Memory B cell (primary cell): ENCODE measurements at regions not wholly inside any gene's neighbourhood (a gene's known extent, or its start where the extent isn't known, plus 50 kb on each side); places are given as distances from the start of the nearest gene placed in this dataset.
A peak's percentile ranks its signal among the peaks of the same experiment; 100 is the strongest.

ENCODE experiments used
- ATAC-seq: fragments of 150-1000 bp; cut with Tn5 transposase; 2 replicates; pipeline ENCODE4 v1.10.0; 2021; ENCODE audit warnings: low read depth, mild to moderate bottlenecking, moderate library complexity
- DNase-seq, 2 donors: peaks; one replicate each; pipeline ENCODE4 v3.0.0; 2022; ENCODE audit warnings: low spot score in 2 of 2
- H3K27ac Mint-ChIP-seq: one replicate; pipeline ENCODE4 v1.8.0; 2022; ENCODE audit warnings: mild to moderate bottlenecking, moderate library complexity, mixed read lengths
- H3K27me3 Mint-ChIP-seq: one replicate; pipeline ENCODE4 v1.8.0; 2022; ENCODE audit warnings: mixed read lengths
- H3K36me3 Mint-ChIP-seq: one replicate; pipeline ENCODE4 v1.8.0; 2022; ENCODE audit warnings: mild to moderate bottlenecking, mixed read lengths
- H3K4me1 Mint-ChIP-seq: one replicate; pipeline ENCODE4 v1.8.0; 2022; ENCODE audit warnings: mixed read lengths
- H3K4me3 Mint-ChIP-seq: one replicate; pipeline ENCODE4 v1.8.0; 2022; ENCODE audit warnings: mild to moderate bottlenecking, moderate library complexity, mixed read lengths
- H3K9me3 Mint-ChIP-seq: one replicate; pipeline ENCODE4 v1.8.0; 2022; ENCODE audit warnings: mixed read lengths

DNA sequence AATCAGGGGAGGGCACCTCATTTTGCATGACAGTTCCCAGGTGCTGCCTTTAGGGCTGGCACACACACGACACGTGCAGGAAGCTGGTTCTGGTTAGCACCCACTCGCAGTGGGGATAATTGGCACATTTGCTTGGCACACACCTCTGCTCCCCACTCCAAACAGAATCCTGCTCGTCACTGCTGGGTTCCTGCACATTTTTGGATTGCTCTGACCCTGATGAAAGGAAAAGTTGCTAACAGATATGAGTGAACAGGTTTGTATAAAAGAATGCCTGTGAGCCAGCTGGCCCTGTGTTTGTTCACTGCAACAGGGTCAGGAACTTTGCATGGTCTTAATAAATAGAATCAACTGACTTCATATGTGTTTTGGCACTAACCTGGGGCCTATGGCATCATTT is 1500.4 kb downstream of the EFNB2 start:
- no peak for ATAC-seq
- Mint-ChIP-seq H3K4me3 (no peak overlapping the region), H3K4me1 (no peaks in the 10 kb centered on the region), H3K27ac (no peak overlapping the region), H3K9me3 (no peaks in the 10 kb centered on the region), H3K36me3 (no peaks in the 10 kb centered on the region), H3K27me3 (peaks cover 1% of the 10 kb centered on the region)
- DNase-seq = no peak

DNA sequence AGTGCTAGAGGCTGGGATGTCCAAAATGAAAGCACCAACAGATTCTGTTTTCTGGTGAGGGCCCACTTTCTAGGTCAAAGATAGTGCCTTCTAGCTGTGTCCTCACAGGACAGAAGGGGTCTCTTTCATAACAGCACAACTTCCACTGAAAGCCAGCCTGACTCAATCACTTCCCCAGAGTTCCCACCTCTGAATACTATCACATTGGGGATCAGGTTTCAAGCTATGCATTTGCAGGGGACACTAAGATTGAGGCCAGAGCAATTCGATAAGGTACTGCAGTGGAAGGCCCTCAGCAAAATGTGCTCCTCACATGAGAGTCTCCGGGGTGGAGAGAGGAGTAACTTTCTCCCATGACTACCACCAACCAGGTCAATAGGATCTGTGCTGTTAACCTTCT is 1501.5 kb downstream of the EFNB2 start:
- peaks cover under 1% of the 10 kb centered on the region for H3K27me3 Mint-ChIP-seq
- H3K4me3 Mint-ChIP-seq = no peak overlapping the region
- ATAC-seq = no peak
- no peak for DNase-seq
- H3K4me1 Mint-ChIP-seq = no peaks in the 10 kb centered on the region
- no peaks in the 10 kb centered on the region for H3K36me3 Mint-ChIP-seq
- H3K27ac Mint-ChIP-seq = no peak overlapping the region
- H3K9me3 Mint-ChIP-seq = no peaks in the 10 kb centered on the region

DNA sequence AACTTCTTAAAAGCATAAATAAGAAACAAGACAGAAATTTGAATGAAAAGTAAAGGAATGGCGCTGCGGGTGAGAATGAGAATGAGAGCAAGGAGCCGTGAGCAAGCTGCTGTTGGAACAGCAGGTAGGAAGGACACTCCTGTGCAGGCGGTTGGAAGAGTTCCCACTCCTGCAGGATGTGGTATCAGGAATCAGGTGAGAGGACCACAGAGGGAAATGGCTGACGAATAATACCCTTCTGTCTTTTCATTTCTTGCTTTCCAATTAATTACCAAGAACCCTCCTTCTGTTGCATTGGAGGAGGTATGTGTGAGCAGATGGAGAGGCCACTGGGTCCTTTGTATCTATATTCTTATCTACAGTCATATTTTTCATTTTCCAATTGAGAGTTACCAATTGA is 1504.2 kb downstream of the EFNB2 start:
- Mint-ChIP-seq H3K4me1 (no peaks in the 10 kb centered on the region), H3K27ac (no peak overlapping the region), H3K4me3 (no peak overlapping the region), H3K27me3 (no peaks in the 10 kb centered on the region), H3K9me3 (no peaks in the 10 kb centered on the region), H3K36me3 (no peaks in the 10 kb centered on the region)
- no peak for ATAC-seq
- DNase-seq = no peak

DNA sequence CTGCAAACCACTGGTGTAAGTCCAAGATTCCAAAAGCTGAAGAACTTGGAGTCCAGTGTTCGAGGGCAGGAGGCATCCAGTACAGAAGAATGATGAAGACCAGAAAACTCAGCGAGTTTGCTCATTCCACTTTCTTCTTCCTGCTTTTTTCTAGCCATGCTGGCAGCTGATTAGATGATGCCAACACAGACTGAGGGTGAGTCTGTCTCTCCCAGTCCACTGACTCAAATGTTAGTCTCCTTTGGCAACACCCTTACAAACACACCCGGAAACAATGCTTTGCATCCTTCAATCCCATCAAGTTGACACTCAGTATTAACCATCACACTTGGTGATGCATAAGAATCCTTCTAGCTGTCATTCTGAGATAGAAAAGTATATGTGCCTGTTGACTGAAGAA is 1504.6 kb downstream of the EFNB2 start:
- no peak overlapping the region for H3K4me3 Mint-ChIP-seq
- DNase-seq (no peak), ATAC-seq (no peak)

DNA sequence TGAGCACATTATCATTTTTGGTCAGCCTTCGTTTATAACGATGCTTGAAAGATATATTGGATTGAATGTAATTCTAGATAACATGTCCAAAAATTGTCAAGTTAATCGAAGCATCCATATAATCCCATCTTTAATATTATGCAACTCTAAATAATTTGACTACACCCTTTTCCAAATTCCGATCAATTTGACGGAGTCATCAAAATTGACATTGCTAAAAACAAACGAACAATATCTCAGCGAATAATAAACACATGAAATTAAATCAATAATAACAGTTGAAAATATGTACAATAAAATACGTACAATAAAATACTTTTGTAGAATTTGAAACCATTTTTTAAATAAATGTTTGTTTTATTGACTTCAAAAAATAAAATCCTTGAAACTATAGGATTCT is 1516.4 kb downstream of the EFNB2 start:
- H3K4me3 Mint-ChIP-seq = no peak overlapping the region
- no peak overlapping the region for H3K27ac Mint-ChIP-seq
- H3K4me1 Mint-ChIP-seq = no peaks in the 10 kb centered on the region
- DNase-seq (no peak), ATAC-seq (no peak)
- H3K36me3 Mint-ChIP-seq = no peaks in the 10 kb centered on the region
- H3K27me3 Mint-ChIP-seq = no peaks in the 10 kb centered on the region
- peaks cover 3% of the 10 kb centered on the region for H3K9me3 Mint-ChIP-seq

More for the DNA sequence above, 1504.6 kb downstream of the EFNB2 start:
- Mint-ChIP-seq H3K4me1 (no peaks in the 10 kb centered on the region), H3K36me3 (no peaks in the 10 kb centered on the region), H3K9me3 (no peaks in the 10 kb centered on the region), H3K27me3 (no peaks in the 10 kb centered on the region), H3K27ac (no peak overlapping the region)

DNA sequence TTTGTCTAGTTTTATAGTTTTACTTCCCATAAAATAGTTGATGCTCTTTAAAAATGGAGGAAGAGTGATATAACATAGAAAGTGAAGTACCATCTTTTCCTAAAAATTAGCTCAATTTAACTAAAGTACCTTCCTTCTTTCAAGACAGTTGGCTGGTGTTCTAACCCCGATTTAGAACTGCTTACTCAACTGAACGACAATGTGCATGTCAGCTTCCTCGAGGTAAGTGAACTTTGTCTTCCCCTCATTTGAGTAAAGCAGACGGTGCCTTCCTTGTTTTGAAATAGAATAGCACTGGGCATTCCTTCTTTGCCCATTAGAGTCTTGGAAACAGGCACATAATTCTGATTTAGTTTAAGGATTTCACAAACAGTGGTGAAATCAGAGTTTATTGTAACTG is 1519.2 kb downstream of the EFNB2 start:
- Mint-ChIP-seq H3K27ac (no peak overlapping the region), H3K27me3 (no peaks in the 10 kb centered on the region), H3K4me3 (no peak overlapping the region), H3K36me3 (no peaks in the 10 kb centered on the region), H3K9me3 (no peaks in the 10 kb centered on the region), H3K4me1 (no peaks in the 10 kb centered on the region)
- no peak for ATAC-seq
- no peak for DNase-seq

DNA sequence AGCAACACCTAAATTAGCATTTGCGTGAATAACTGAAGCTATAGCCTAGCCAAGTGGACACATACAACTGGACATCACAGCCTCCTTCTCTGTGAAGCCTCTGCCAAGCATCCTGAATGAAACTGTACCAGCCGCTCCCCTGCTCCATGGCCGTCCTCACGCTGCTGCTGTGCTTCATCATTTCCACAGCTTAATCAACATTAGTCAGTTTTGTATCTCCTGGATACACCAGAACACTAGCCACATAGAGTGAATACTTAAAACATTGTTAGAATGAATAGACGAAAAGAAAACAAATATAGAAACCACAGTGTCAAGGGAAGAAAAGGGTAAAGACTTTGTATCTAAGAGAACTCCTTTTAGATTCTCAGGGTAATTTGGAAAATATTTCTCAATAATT is 1526.9 kb downstream of the EFNB2 start:
- no peak for ATAC-seq
- H3K4me3 Mint-ChIP-seq = no peak overlapping the region
- H3K27ac Mint-ChIP-seq = no peak overlapping the region
- no peak for DNase-seq
- H3K36me3 Mint-ChIP-seq = no peaks in the 10 kb centered on the region
- no peaks in the 10 kb centered on the region for H3K9me3 Mint-ChIP-seq
- H3K4me1 Mint-ChIP-seq = no peaks in the 10 kb centered on the region
- no peaks in the 10 kb centered on the region for H3K27me3 Mint-ChIP-seq

DNA sequence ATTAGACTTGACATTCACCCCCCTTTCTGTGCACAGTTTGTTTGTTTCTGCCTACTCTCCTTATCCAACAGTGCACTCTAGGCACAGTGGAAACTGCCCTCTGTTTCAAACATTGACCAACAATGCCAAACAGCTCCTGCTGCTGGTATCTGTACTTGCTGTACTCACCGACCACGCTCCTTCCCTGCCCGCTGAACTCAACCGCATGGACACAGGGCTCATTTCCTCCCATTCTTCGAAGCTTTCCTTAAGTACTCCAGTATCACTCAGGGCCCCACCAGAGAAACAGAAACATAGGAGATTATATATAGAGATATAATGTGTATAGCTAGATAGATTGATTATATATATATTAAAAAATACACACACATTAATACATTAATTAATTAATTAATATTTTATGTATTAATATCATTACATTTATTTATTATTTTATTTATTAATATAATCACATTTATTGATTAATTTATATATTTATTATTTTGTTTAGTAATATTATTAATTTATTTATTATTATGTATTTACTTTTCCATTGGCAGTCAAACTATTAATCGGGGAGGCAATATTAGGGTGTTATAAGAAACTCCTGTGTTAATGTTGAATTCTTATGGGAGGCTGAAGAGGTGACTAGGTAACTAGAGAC is 1528.2 kb downstream of the EFNB2 start:
- no peak overlapping the region for H3K27ac Mint-ChIP-seq
- no peaks in the 10 kb centered on the region for H3K36me3 Mint-ChIP-seq
- no peaks in the 10 kb centered on the region for H3K9me3 Mint-ChIP-seq
- no peak overlapping the region for H3K4me3 Mint-ChIP-seq
- ATAC-seq (no peak), DNase-seq (no peak)
- H3K4me1 Mint-ChIP-seq = no peaks in the 10 kb centered on the region
- H3K27me3 Mint-ChIP-seq = no peaks in the 10 kb centered on the region

DNA sequence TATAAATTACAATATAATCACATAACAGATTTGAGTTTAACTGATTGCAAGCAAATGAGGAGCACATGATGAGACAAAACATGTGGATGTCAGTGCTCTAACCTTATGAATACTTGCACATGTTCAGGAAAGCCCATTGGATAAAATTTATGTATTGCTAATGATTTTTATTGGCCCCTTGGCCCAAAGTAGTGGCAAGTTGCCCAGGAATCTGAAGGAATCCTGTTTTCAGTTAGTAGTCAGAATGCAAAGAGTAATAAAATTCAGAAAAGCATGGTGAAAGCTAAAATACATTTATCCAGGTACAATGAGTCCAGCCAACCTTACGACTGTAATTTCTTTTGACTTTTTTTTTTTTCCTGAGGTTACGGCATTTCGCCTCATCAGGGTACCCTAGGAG is 1539.4 kb downstream of the EFNB2 start:
- H3K9me3 Mint-ChIP-seq = no peaks in the 10 kb centered on the region
- no peak for DNase-seq
- H3K4me3 Mint-ChIP-seq = no peak overlapping the region
- no peak overlapping the region for H3K27ac Mint-ChIP-seq
- no peaks in the 10 kb centered on the region for H3K4me1 Mint-ChIP-seq
- H3K27me3 Mint-ChIP-seq = no peaks in the 10 kb centered on the region
- ATAC-seq = no peak
- no peaks in the 10 kb centered on the region for H3K36me3 Mint-ChIP-seq

DNA sequence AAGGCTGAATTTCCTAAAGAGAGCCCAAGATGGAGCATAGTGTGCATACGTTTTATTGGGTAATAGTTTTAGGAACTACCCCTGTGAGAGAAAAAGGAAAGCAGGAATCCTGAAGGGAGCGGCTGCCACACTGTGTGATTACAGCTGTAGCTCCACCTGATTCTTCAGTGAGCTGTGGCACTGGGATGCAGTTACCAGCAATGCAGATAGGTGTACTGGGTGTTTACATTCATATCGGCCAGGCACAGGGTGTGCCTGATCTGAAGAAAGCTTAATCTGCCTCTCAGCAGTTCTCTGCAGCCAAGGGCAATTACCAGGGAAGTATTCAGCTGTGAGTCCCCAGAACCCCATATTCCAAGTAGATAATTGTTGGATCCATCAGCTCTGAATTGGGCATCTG is 1541.8 kb downstream of the EFNB2 start:
- H3K4me3 Mint-ChIP-seq = no peak overlapping the region
- H3K9me3 Mint-ChIP-seq = no peaks in the 10 kb centered on the region
- no peaks in the 10 kb centered on the region for H3K36me3 Mint-ChIP-seq
- DNase-seq (no peak), ATAC-seq (no peak)
- no peaks in the 10 kb centered on the region for H3K27me3 Mint-ChIP-seq
- H3K4me1 Mint-ChIP-seq = no peaks in the 10 kb centered on the region
- no peak overlapping the region for H3K27ac Mint-ChIP-seq

DNA sequence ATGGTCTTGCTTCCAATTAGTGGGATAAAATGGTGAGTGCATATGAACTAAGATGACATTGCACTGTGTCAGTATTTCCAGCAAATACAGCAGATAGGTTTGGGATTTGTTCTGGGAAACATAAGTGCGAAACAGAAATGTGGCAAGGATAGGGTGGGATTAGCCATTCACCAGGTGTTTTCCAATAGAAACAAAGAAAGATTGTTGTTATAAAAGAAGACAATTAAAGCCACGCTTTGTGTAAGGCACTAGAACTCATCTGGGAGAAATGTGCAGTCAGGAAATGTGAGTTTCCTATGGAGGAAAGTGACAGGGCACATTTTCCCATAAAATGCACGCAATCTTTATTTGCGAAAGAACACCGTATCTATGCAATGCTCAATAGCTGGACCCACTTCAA is 1547.8 kb downstream of the EFNB2 start:
- Mint-ChIP-seq H3K9me3 (no peaks in the 10 kb centered on the region), H3K4me1 (peaks cover 7% of the 10 kb centered on the region), H3K4me3 (no peak overlapping the region), H3K36me3 (no peaks in the 10 kb centered on the region), H3K27ac (no peak overlapping the region), H3K27me3 (no peaks in the 10 kb centered on the region)
- DNase-seq = no peak
- no peak for ATAC-seq

DNA sequence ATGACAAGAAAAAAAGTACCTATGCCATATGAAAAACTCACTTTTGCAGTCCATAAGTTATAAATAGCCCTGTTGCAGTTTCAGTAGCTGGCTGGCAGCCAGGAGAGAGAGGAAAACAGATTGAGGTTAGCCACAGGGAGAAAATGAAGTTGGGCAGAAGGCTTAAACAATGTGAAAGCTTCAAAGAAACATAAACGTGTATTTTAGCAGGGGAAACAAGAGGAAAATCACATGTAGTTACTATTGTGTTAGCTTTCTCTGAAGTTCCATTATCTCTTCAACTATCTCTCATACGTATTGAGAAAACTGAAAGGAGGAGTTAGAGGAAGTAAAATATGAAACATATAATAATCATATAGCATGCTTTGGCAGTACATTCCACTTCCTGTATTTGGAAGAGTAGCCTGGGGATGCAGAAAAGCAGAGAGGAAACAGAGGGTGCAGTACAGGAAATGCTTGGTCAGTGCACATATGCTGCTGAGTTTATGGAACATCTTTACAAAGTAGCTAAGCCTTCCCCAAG is 1551.1 kb downstream of the EFNB2 start:
- DNase-seq = no peak
- no peaks in the 10 kb centered on the region for H3K27me3 Mint-ChIP-seq
- no peak overlapping the region for H3K4me3 Mint-ChIP-seq
- peaks cover 7% of the 10 kb centered on the region for H3K4me1 Mint-ChIP-seq
- H3K27ac Mint-ChIP-seq = peak overlapping the region; percentile 24
- no peak for ATAC-seq
- H3K9me3 Mint-ChIP-seq = no peaks in the 10 kb centered on the region
- H3K36me3 Mint-ChIP-seq = no peaks in the 10 kb centered on the region

DNA sequence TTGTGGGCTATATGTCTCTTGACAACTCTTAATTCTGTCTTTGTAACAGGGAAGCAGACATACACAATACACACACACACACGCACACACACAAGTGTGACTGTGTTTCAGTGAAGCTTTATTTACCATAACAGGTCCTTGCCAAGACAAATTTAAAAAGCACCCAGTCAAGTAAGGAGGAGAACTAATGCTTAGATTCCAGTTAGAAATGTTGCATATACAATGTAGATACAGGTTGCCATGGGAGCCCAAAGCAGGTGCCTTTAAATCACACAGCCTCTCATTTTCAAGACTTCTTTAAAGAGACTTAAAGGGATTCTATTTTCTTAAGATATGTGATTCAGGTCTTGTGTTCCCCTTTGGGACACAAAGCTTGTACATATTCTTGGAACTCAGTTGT is 1551.9 kb downstream of the EFNB2 start:
- H3K36me3 Mint-ChIP-seq = no peaks in the 10 kb centered on the region
- no peaks in the 10 kb centered on the region for H3K9me3 Mint-ChIP-seq
- DNase-seq = no peak
- no peak for ATAC-seq
- H3K4me1 Mint-ChIP-seq = peaks cover 7% of the 10 kb centered on the region
- no peak overlapping the region for H3K4me3 Mint-ChIP-seq
- no peak overlapping the region for H3K27ac Mint-ChIP-seq
- no peaks in the 10 kb centered on the region for H3K27me3 Mint-ChIP-seq

DNA sequence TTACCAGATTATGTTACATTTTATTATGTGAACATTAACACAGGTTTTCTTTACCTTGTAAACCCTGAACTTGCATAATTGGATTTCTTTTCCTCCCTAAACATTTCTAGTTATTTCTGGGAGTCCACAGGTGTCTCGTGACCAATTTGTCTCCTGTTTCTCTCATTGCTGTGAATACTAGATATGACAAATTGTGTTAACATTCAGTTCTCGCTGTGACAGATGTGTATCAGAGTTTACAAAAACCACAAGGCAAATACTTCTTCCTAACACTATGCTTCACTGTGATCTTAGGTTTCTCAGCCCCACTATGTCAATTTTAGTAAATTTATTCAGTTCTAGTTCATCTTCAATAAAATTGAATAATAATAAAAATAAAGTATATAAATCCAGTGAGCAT is 1554.9 kb downstream of the EFNB2 start:
- Mint-ChIP-seq H3K4me1 (peaks cover 7% of the 10 kb centered on the region), H3K27me3 (no peaks in the 10 kb centered on the region), H3K4me3 (no peak overlapping the region), H3K36me3 (no peaks in the 10 kb centered on the region), H3K27ac (no peak overlapping the region), H3K9me3 (no peaks in the 10 kb centered on the region)
- DNase-seq (no peak), ATAC-seq (no peak)

DNA sequence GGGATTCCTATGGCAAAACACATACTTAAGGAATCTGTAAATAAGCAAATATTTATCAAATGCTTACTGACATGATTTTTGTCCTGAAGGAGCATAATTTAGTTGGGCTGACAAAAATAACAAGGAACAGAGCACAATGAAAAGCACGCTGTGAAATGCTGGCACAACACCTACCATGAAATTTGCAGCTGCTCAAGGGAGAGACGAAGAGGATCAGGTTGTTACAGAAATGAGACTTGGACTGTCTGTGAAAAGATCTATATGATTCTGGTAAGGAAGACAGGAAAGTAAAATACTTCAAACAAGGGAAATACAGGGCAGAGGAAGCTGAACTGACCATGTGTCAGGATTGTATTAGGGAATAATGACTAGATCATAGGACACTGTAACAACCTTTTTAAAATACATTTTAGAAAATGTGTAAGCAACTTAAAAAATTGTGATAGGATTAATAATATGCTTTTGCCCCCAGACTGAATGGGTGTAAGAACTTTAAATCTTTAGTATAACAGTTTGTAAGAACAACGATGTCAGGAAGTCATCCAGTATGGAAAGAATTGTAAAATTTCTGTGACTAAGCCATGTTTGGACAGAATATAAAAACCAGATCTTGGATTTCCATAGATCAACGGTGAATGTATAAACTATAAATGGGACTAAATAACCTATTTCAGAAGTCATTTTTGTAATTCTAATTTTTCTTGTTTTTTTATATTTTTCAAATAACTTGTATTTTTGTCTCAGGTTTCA is 1556.0 kb downstream of the EFNB2 start:
- no peaks in the 10 kb centered on the region for H3K9me3 Mint-ChIP-seq
- H3K27ac Mint-ChIP-seq = no peak overlapping the region
- peaks cover 4% of the 10 kb centered on the region for H3K4me1 Mint-ChIP-seq
- H3K4me3 Mint-ChIP-seq = no peak overlapping the region
- no peaks in the 10 kb centered on the region for H3K36me3 Mint-ChIP-seq
- no peaks in the 10 kb centered on the region for H3K27me3 Mint-ChIP-seq
- no peak for ATAC-seq
- DNase-seq = no peak
